IPS-20b (cell line): ENCODE measurements at regions not wholly inside any gene's neighbourhood (a gene's known extent, or its start where the extent isn't known, plus 50 kb on each side); places are given as distances from the start of the nearest gene placed in this dataset.

Source experiments
- H3K27ac ChIP-seq: one replicate; pipeline ENCODE4 v1.5.1; 2013; ENCODE audit warnings: low read length
- H3K27me3 ChIP-seq: 2 replicates; pipeline ENCODE4 v1.6.1; 2013; ENCODE audit warnings: mild to moderate bottlenecking, low read length, inconsistent platforms; ENCODE audit not compliant: insufficient read depth
- H3K36me3 ChIP-seq: 2 replicates; pipeline ENCODE4 v1.6.1; 2013; ENCODE audit warnings: low read depth, mild to moderate bottlenecking, inconsistent platforms, low read length, moderate library complexity; ENCODE audit not compliant: insufficient read depth
- H3K4me1 ChIP-seq: 2 replicates; pipeline ENCODE4 v1.6.1; 2013; ENCODE audit warnings: mild to moderate bottlenecking, control low read depth, inconsistent platforms, low read length, moderate library complexity; ENCODE audit not compliant: insufficient read depth
- H3K4me3 ChIP-seq: 2 replicates; pipeline ENCODE4 v1.5.1; 2013; ENCODE audit warnings: mild to moderate bottlenecking, low read length, inconsistent platforms
- H3K9ac ChIP-seq: 2 replicates; pipeline ENCODE4 v1.6.1; 2013; ENCODE audit warnings: low read depth, mild to moderate bottlenecking, inconsistent platforms, low read length, moderate library complexity
- H3K9me3 ChIP-seq: 2 replicates; pipeline ENCODE4 v1.6.1; 2013; ENCODE audit warnings: mild to moderate bottlenecking, low read depth, low read length, inconsistent platforms; ENCODE audit not compliant: insufficient read depth

DNA sequence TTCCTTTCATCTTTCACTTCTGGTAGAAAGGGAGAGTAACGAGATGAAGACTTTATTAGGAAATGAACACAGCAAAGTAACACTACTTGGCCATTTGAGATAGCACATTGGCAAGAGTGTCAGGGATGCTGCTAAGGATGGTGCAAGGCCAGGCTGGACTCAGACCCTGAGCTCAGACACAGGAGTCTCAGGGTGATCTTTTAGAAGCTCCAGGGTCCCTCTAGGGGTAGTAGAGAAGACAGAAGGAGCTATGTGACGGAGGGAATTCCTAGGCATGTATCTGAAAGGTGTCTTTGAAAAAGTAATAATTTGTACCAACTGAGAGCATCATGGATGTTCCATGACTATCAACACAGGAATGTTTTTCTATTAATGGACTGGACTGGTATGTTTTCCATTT lies 436.5 kb downstream of the DHX35 start:
- Histone ChIP-seq H3K27ac (no peak overlapping the region), H3K9me3 (no peaks in the 10 kb centered on the region), H3K4me3 (no peak overlapping the region), H3K4me1 (no peaks in the 10 kb centered on the region), H3K27me3 (no peaks in the 10 kb centered on the region), H3K9ac (no peak overlapping the region), H3K36me3 (no peaks in the 10 kb centered on the region)

- Histone ChIP-seq H3K9me3 (no peaks in the 10 kb centered on the region), H3K36me3 (no peaks in the 10 kb centered on the region), H3K27me3 (no peaks in the 10 kb centered on the region), H3K27ac (no peak overlapping the region), H3K4me1 (no peaks in the 10 kb centered on the region), H3K4me3 (no peak overlapping the region), H3K9ac (no peak overlapping the region)
Observed at GRCh38 chr20:39397646-39398045, 435.5 kb downstream of the DHX35 start.

DNA sequence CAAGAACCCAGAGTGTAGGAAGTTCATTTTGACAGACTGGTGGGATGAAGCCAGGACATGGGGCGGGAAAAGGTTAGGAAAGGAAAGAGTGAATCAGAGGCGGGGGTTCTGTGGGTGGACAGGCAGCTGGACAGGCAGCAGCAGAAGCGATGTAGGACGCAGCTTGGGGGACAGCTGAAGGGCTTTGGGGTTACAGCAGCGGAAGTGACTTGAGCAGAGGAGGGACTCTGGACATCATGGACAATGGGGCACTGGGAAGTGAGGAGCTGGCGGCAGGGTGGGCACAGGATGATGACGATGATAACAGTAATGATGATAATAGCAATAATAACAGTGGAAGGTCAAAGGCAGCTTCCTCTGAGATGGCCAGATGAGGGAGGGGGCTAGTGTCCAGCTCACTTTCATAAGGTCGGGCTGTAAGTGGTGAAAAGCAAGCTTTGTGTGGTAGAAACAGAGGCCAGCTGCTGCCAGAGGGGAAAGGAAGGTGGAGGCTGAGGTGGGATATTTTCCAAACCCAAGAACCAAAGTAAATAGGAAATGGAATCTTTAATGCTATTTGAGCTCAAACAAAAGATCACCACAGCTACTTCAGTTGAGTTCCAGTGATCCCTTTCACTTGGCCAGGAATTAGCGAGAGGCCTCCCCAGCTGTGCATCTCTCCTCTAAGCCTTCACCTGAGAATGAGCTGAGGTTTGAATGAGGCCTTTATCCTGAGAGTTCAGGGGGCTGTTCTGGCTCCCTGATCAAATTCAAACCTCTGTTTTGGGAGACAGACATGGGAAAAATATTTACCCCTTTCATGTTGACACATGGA lies 433.5 kb downstream of the DHX35 start:
- Histone ChIP-seq H3K27me3 (no peaks in the 10 kb centered on the region), H3K9me3 (no peaks in the 10 kb centered on the region), H3K4me3 (no peak overlapping the region), H3K4me1 (no peaks in the 10 kb centered on the region), H3K27ac (no peak overlapping the region), H3K9ac (no peak overlapping the region), H3K36me3 (no peaks in the 10 kb centered on the region)

GRCh38 chr20:39394461-39394860 lies 432.3 kb downstream of the DHX35 start:
- no peak overlapping the region for H3K27ac ChIP-seq
- H3K9ac ChIP-seq, result no peak overlapping the region
- H3K4me3 ChIP-seq, result no peak overlapping the region
- H3K4me1 ChIP-seq, result no peaks in the 10 kb centered on the region
- H3K9me3 ChIP-seq, result no peaks in the 10 kb centered on the region
- no peaks in the 10 kb centered on the region for H3K36me3 ChIP-seq
- H3K27me3 ChIP-seq, result no peaks in the 10 kb centered on the region

DNA sequence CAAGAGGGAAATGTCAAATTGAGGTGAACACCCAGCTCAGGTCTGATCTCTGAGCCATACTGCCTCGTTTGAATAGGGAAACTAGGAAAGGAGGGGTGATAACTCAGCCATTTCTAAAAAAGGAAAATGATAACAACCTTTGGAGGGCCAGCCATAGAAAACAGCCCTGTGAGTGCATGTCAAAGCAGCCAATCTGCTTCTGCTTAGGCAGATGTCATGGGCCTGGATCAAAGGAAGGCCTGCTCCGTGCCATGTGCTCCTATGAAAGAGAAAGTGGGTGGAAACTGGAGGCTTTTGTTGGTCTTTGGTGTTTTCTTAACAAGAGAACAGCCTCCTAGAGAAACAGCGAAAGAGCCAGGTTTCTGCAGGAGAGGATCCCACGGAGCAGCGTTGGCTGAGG lies 428.0 kb downstream of the DHX35 start:
- no peak overlapping the region for H3K9ac ChIP-seq
- no peaks in the 10 kb centered on the region for H3K27me3 ChIP-seq
- H3K27ac ChIP-seq, result no peak overlapping the region
- H3K4me1 ChIP-seq, result no peaks in the 10 kb centered on the region
- H3K36me3 ChIP-seq, result no peaks in the 10 kb centered on the region
- no peaks in the 10 kb centered on the region for H3K9me3 ChIP-seq
- H3K4me3 ChIP-seq, result no peak overlapping the region

GRCh38 chr20:39381595-39381994 lies 419.5 kb downstream of the DHX35 start:
- H3K9ac ChIP-seq, result no peak overlapping the region
- H3K4me3 ChIP-seq, result no peak overlapping the region
- no peak overlapping the region for H3K27ac ChIP-seq
- H3K4me1 ChIP-seq, result no peaks in the 10 kb centered on the region
- no peaks in the 10 kb centered on the region for H3K36me3 ChIP-seq
- H3K27me3 ChIP-seq, result no peaks in the 10 kb centered on the region
- no peaks in the 10 kb centered on the region for H3K9me3 ChIP-seq

DNA sequence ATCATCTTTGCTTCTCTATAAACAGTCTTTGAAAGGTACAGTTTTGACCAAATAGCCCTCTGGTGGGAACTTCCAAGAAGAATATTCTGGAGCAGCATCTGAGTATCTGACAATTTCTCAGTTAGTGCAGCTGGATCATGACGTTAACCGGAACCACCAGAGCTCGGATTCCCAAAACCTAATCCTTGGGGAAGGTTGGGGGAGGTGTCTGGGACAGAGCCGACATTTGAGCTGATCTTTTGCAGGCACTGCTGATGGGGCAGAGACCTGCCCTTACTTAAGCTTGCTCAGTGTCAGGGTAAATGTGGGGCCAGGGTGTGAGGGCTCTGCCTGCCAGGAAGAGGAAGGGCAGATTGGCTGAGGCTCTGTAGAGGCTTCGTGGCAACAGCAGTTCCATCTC lies 416.6 kb downstream of the DHX35 start:
- no peaks in the 10 kb centered on the region for H3K9me3 ChIP-seq

DNA sequence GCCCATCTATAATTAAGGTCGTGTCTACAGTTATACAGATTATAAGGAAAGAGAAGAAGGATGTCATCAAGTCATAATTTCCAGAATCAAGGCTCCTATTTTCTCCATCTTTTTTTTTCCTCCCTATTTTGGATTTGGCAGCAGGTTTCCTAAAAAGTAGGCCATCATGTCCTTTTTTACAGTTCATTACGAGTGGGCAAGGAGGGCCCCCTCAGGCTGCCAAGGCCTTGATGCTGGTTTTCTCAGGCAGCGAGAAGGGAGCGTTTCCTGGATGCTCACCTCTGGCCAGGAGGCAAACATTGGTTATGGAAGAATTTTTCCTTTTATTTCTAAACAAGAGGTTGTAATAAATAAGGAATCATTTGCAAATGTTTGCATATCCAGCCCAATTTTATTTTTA lies 414.6 kb downstream of the DHX35 start:
- no peaks in the 10 kb centered on the region for H3K27me3 ChIP-seq
- no peak overlapping the region for H3K27ac ChIP-seq
- H3K4me1 ChIP-seq, result no peaks in the 10 kb centered on the region
- no peak overlapping the region for H3K9ac ChIP-seq
- no peaks in the 10 kb centered on the region for H3K9me3 ChIP-seq
- H3K36me3 ChIP-seq, result no peaks in the 10 kb centered on the region
- H3K4me3 ChIP-seq, result no peak overlapping the region

More for the DNA sequence above, 416.6 kb downstream of the DHX35 start:
- Histone ChIP-seq H3K27ac (no peak overlapping the region), H3K9ac (no peak overlapping the region), H3K4me1 (no peaks in the 10 kb centered on the region), H3K36me3 (no peaks in the 10 kb centered on the region), H3K27me3 (no peaks in the 10 kb centered on the region), H3K4me3 (no peak overlapping the region)

- H3K4me1 ChIP-seq, result no peaks in the 10 kb centered on the region
- H3K9me3 ChIP-seq, result no peaks in the 10 kb centered on the region
- H3K27ac ChIP-seq, result no peak overlapping the region
- H3K4me3 ChIP-seq, result no peak overlapping the region
- H3K9ac ChIP-seq, result no peak overlapping the region
- H3K36me3 ChIP-seq, result no peaks in the 10 kb centered on the region
- no peaks in the 10 kb centered on the region for H3K27me3 ChIP-seq
Observed at GRCh38 chr20:39364320-39364719, 402.2 kb downstream of the DHX35 start.

GRCh38 chr20:39359981-39360620 lies 398.0 kb downstream of the DHX35 start:
- Histone ChIP-seq H3K27ac (no peak overlapping the region), H3K4me1 (no peaks in the 10 kb centered on the region), H3K9ac (no peak overlapping the region), H3K4me3 (no peak overlapping the region), H3K36me3 (no peaks in the 10 kb centered on the region), H3K27me3 (no peaks in the 10 kb centered on the region), H3K9me3 (no peaks in the 10 kb centered on the region)

- no peak overlapping the region for H3K27ac ChIP-seq
- no peak overlapping the region for H3K4me3 ChIP-seq
- no peaks in the 10 kb centered on the region for H3K4me1 ChIP-seq
- H3K9me3 ChIP-seq, result no peaks in the 10 kb centered on the region
- no peaks in the 10 kb centered on the region for H3K36me3 ChIP-seq
- no peak overlapping the region for H3K9ac ChIP-seq
- no peaks in the 10 kb centered on the region for H3K27me3 ChIP-seq
Observed at GRCh38 chr20:39358052-39358451, 395.9 kb downstream of the DHX35 start.

- no peak overlapping the region for H3K9ac ChIP-seq
- no peaks in the 10 kb centered on the region for H3K4me1 ChIP-seq
- H3K4me3 ChIP-seq, result no peak overlapping the region
- H3K27me3 ChIP-seq, result no peaks in the 10 kb centered on the region
- no peak overlapping the region for H3K27ac ChIP-seq
- no peaks in the 10 kb centered on the region for H3K9me3 ChIP-seq
- no peaks in the 10 kb centered on the region for H3K36me3 ChIP-seq
Observed at GRCh38 chr20:39356908-39357307, 394.8 kb downstream of the DHX35 start.
